B cell (primary cell): ENCODE measurements at regions not wholly inside any gene's neighbourhood (a gene's known extent, or its start where the extent isn't known, plus 50 kb on each side); places are given as distances from the start of the nearest gene placed in this dataset.

Source experiments
- ATAC-seq: fragments of 200-7000 bp; cut with Tn5 transposase; one replicate; pipeline ENCODE4 v1.10.0; 2021; ENCODE audit warnings: low read depth, mild to moderate bottlenecking, moderate number of reproducible peaks, moderate library complexity
- CTCF ChIA-PET: fragments of 350-600 bp; sonication (Branson Sonifier 250); formaldehyde crosslinking; loops from one replicate; lab custom pipeline; 2021; ENCODE audit warnings: antibody characterized with exemption, inconsistent platforms; lab: Charles Lee
- POLR2A ChIA-PET: fragments of 350-600 bp; sonication (Branson Sonifier 250); formaldehyde crosslinking; loops from one replicate; lab custom pipeline; 2021; ENCODE audit warnings: antibody characterized with exemption; lab: Charles Lee
- DNase-seq: peaks from one replicate; pipeline ENCODE4 v3.0.0; 2013
- H2AFZ ChIP-seq: 2 replicates; pipeline ENCODE4 v1.6.1; 2012; ENCODE audit warnings: mild to moderate bottlenecking, low read depth, low read length; ENCODE audit not compliant: insufficient read depth, poor library complexity, severe bottlenecking
- H3K27ac ChIP-seq, 2 donors: 1 replicate in 1 of 2; 2 replicates in 1 of 2; pipeline ENCODE4 v1.5.1; 2012 to 2013; ENCODE audit warnings: low read length in 2 of 2, mild to moderate bottlenecking in 2 of 2, moderate library complexity in 1 of 2
- H3K27me3 ChIP-seq, 4 experiments: fragments of 200-600 bp in 1 of 4; sonication (generic) in 1 of 4; replicated peaks in 1 of 4; 1 replicate in 2 of 4; 2 replicates in 2 of 4; pipeline versions ENCODE4 v1.6.1 to v1.7.0; 2013 to 2016; ENCODE audit warnings: low read length in 3 of 4, mild to moderate bottlenecking in 2 of 4, mixed read lengths in 1 of 4, moderate library complexity in 1 of 4; ENCODE audit not compliant: insufficient read depth in 4 of 4, control insufficient read depth in 3 of 4; ENCODE audit errors: control extremely low read depth in 1 of 4
- H3K36me3 ChIP-seq, 2 experiments: replicated peaks in 1 of 2; 1 replicate in 1 of 2; 2 replicates in 1 of 2; pipeline versions ENCODE4 v1.6.1 to v1.7.1; 2013; ENCODE audit warnings: low read length in 1 of 2; ENCODE audit not compliant: insufficient read depth in 2 of 2, control insufficient read depth in 1 of 2; ENCODE audit errors: control extremely low read depth in 1 of 2, extremely low read depth in 1 of 2
- H3K4me1 ChIP-seq, 2 donors: fragments of 200-600 bp in 1 of 2; sonication (generic) in 1 of 2; 1 replicate in 1 of 2; 2 replicates in 1 of 2; pipeline versions ENCODE4 v1.5.1 to v1.6.1; 2013 to 2017; ENCODE audit warnings: low read length in 2 of 2; ENCODE audit not compliant: control insufficient read depth in 2 of 2, insufficient read depth in 2 of 2
- H3K4me2 ChIP-seq: replicated peaks from 2 replicates; pipeline ENCODE3; 2012; ENCODE audit warnings: mild to moderate bottlenecking, low read depth, low read length; ENCODE audit not compliant: poor library complexity, severe bottlenecking
- H3K4me3 ChIP-seq, 5 experiments: fragments of 200-600 bp in 1 of 5; sonication (generic) in 1 of 5; 1 replicate in 3 of 5; 2 replicates in 2 of 5; pipeline versions ENCODE4 v1.5.1 to v1.7.0; 2011 to 2016; ENCODE audit warnings: low read length in 4 of 5, mild to moderate bottlenecking in 4 of 5, low read depth in 2 of 5, control low read depth in 1 of 5, moderate library complexity in 1 of 5; ENCODE audit not compliant: insufficient read depth in 1 of 5; ENCODE audit errors: control extremely low read depth in 1 of 5, extremely low read depth in 1 of 5
- H3K79me2 ChIP-seq: fragments of 200-600 bp; sonication (generic); one replicate; pipeline ENCODE4 v1.6.0; 2016; ENCODE audit warnings: low read length; ENCODE audit not compliant: control insufficient read depth, insufficient read depth
- H3K9ac ChIP-seq: fragments of 200-600 bp; sonication (generic); 2 replicates; pipeline ENCODE4 v1.6.1; 2017; ENCODE audit warnings: mild to moderate bottlenecking, low read length, moderate library complexity
- H3K9me3 ChIP-seq, 3 donors: one replicate each; pipeline versions ENCODE4 v1.6.1 to v1.7.1; 2013; ENCODE audit warnings: low read length in 2 of 3; ENCODE audit not compliant: control insufficient read depth in 2 of 3, insufficient read depth in 1 of 3; ENCODE audit errors: control extremely low read depth in 1 of 3
- H4K20me1 ChIP-seq: 2 replicates; pipeline ENCODE4 v1.6.0; 2012; ENCODE audit warnings: mild to moderate bottlenecking, low read length; ENCODE audit not compliant: insufficient read depth, control insufficient read depth, poor library complexity, severe bottlenecking
- H3K27ac Mint-ChIP-seq: one replicate; pipeline ENCODE4 v1.8.0; 2021; ENCODE audit warnings: mixed read lengths
- H3K27me3 Mint-ChIP-seq: one replicate; pipeline ENCODE4 v1.8.0; 2021; ENCODE audit warnings: mixed read lengths
- H3K4me1 Mint-ChIP-seq: one replicate; pipeline ENCODE4 v1.8.0; 2021; ENCODE audit warnings: mixed read lengths
- H3K4me3 Mint-ChIP-seq: one replicate; pipeline ENCODE4 v1.8.0; 2021; ENCODE audit warnings: mixed read lengths
- H3K9me3 Mint-ChIP-seq: one replicate; pipeline ENCODE4 v1.8.0; 2022; ENCODE audit warnings: mixed read lengths; ENCODE audit not compliant: insufficient read depth
- EZH2 ChIP-seq: IDR thresholded peaks from 2 replicates; pipeline ENCODE4 v1.6.1; 2012; ENCODE audit warnings: borderline replicate concordance, low read depth, mild to moderate bottlenecking, moderate library complexity, low read length; ENCODE audit not compliant: insufficient read depth, poor library complexity, severe bottlenecking
- WGBS: methylation state at CpG from one replicate; pipeline ENCODE4 v1.1.5; 2013; ENCODE audit warnings: missing lambda C conversion rate; ENCODE audit not compliant: insufficient coverage; 5-methylcytosine and 5-hydroxymethylcytosine counted together
- intact Hi-C: fragments of 100-400 bp; cut with micrococcal nuclease; formaldehyde crosslinking; loops from one replicate; pipeline ENCODE4 v1.10.0; 2022
- TF ChIP-seq, protein P1 (sequence below): fragments of 200-600 bp; IDR thresholded peaks from one replicate; pipeline ENCODE4 v1.8.0; 2022; ENCODE audit warnings: antibody characterized with exemption, mild to moderate bottlenecking

DNA sequence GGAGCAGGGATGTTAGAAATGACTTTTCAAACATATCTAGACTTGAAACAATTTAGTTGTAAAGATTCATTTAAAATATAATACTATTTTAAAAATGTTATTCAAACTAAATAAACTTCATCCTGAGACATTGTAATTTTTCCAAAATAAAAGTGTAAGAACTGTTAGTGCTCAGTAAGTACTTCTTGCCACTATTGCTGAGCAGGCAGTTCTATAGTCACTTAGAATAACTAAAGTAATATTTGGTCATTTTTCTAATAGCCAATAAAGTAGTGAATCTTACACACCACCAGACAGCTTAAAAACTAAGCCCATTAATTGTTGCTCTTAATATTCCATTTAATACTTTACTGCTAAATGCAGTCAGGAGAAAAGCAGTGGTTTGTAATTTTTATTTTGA lies 1120.0 kb upstream of the CDH10 start:
- no peak overlapping the region for H3K27ac Mint-ChIP-seq
- H3K4me3 Mint-ChIP-seq = no peak overlapping the region
- H3K9me3 ChIP-seq = peaks cover 0 to 6% (median 0%) of the 10 kb centered on the region in 3 donors
- H3K36me3 ChIP-seq = no peaks in the 10 kb centered on the region
- H3K79me2 ChIP-seq = no peaks in the 10 kb centered on the region
- H3K4me1 ChIP-seq = no peaks in the 10 kb centered on the region
- no peak overlapping the region for H3K4me3 ChIP-seq
- TF ChIP-seq, protein P1, sequence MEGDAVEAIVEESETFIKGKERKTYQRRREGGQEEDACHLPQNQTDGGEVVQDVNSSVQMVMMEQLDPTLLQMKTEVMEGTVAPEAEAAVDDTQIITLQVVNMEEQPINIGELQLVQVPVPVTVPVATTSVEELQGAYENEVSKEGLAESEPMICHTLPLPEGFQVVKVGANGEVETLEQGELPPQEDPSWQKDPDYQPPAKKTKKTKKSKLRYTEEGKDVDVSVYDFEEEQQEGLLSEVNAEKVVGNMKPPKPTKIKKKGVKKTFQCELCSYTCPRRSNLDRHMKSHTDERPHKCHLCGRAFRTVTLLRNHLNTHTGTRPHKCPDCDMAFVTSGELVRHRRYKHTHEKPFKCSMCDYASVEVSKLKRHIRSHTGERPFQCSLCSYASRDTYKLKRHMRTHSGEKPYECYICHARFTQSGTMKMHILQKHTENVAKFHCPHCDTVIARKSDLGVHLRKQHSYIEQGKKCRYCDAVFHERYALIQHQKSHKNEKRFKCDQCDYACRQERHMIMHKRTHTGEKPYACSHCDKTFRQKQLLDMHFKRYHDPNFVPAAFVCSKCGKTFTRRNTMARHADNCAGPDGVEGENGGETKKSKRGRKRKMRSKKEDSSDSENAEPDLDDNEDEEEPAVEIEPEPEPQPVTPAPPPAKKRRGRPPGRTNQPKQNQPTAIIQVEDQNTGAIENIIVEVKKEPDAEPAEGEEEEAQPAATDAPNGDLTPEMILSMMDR = no peak
- no peak for TF ChIP-seq EZH2
- no peaks in the 10 kb centered on the region for H4K20me1 ChIP-seq
- no peak overlapping the region for H3K9ac ChIP-seq
- H3K27ac ChIP-seq = no peak overlapping the region
- no peaks in the 10 kb centered on the region for H3K27me3 Mint-ChIP-seq
- DNase-seq (no peak), ATAC-seq (no peak)
- no peak overlapping the region for H2AFZ ChIP-seq
- ChIA-PET POLR2A (no interaction called here), CTCF (no interaction called here)
- no peaks in the 10 kb centered on the region for H3K4me1 Mint-ChIP-seq
- H3K27me3 ChIP-seq = no peaks in the 10 kb centered on the region
- no peak overlapping the region for H3K4me2 ChIP-seq
- intact Hi-C loops = no loop called here
- H3K9me3 Mint-ChIP-seq = peaks cover 2% of the 10 kb centered on the region

DNA sequence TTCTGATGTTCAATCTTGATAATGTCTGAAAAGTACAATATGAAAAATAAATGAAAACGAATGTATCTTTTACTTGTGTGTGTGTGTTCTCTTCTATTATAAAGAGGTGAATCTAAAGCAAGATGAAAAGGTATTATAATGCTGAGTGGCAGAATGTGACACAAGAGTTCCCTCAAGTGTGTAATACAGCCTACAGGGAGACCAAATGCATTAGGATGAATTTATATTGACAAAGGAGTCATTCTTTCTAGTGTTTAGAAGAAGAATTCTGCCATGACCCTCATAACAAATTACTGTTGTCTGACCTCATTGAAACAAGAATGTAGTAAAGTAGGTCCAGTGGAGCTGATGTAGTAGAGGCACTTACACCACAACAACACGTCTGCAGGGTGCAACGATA lies 1119.0 kb upstream of the CDH10 start:
- H3K27ac Mint-ChIP-seq = no peak overlapping the region
- Histone ChIP-seq H3K9me3 (peaks cover 0 to 4% (median 0%) of the 10 kb centered on the region in 3 donors), H2AFZ (no peak overlapping the region), H3K79me2 (no peaks in the 10 kb centered on the region), H3K27ac (no peak overlapping the region), H3K9ac (no peak overlapping the region), H4K20me1 (no peaks in the 10 kb centered on the region), H3K4me1 (no peaks in the 10 kb centered on the region), H3K27me3 (no peaks in the 10 kb centered on the region), H3K36me3 (no peaks in the 10 kb centered on the region), H3K4me2 (no peak overlapping the region), H3K4me3 (no peak overlapping the region)
- intact Hi-C loops = no loop called here
- no peaks in the 10 kb centered on the region for H3K27me3 Mint-ChIP-seq
- no peak overlapping the region for H3K4me3 Mint-ChIP-seq
- H3K9me3 Mint-ChIP-seq = no peaks in the 10 kb centered on the region
- no peaks in the 10 kb centered on the region for H3K4me1 Mint-ChIP-seq
- no peak for ATAC-seq
- no peak for DNase-seq
- WGBS = no CpG with 5 or more reads among the region's 3 CpGs
- CTCF ChIA-PET = no interaction called here
- TF ChIP-seq, protein P1 = no peak
- TF ChIP-seq EZH2 = no peak
- POLR2A ChIA-PET = no interaction called here
